Osteocyte (in vitro differentiated cells): ENCODE measurements at regions not wholly inside any gene's neighbourhood (a gene's known extent, or its start where the extent isn't known, plus 50 kb on each side); places are given as distances from the start of the nearest gene placed in this dataset.

Experiments used
- DNase-seq: peaks from one replicate; pipeline ENCODE4 v3.0.0; 2021; ENCODE audit warnings: mixed read lengths; ENCODE audit not compliant: unreplicated experiment; ENCODE audit errors: extremely low spot score
- H3K27ac Mint-ChIP-seq: one replicate; pipeline ENCODE4 v1.8.0; 2021; ENCODE audit warnings: mild to moderate bottlenecking, mixed read lengths; ENCODE audit not compliant: unreplicated experiment
- H3K27me3 Mint-ChIP-seq: one replicate; pipeline ENCODE4 v1.8.0; 2021; ENCODE audit warnings: mixed read lengths; ENCODE audit not compliant: unreplicated experiment
- H3K36me3 Mint-ChIP-seq: one replicate; pipeline ENCODE4 v1.8.0; 2021; ENCODE audit warnings: mixed read lengths; ENCODE audit not compliant: unreplicated experiment
- H3K4me1 Mint-ChIP-seq: one replicate; pipeline ENCODE4 v1.8.0; 2021; ENCODE audit warnings: mixed read lengths; ENCODE audit not compliant: unreplicated experiment
- H3K4me3 Mint-ChIP-seq: one replicate; pipeline ENCODE4 v1.8.0; 2021; ENCODE audit warnings: mild to moderate bottlenecking, moderate library complexity, mixed read lengths; ENCODE audit not compliant: unreplicated experiment
- H3K9me3 Mint-ChIP-seq: one replicate; pipeline ENCODE4 v1.8.0; 2021; ENCODE audit warnings: mixed read lengths; ENCODE audit not compliant: unreplicated experiment
- CTCF ChIP-seq: fragments of 200-600 bp; sonication (generic); IDR thresholded peaks from 2 replicates; pipeline ENCODE4 v1.5.0; 2021; ENCODE audit warnings: antibody characterized with exemption, mild to moderate bottlenecking, moderate library complexity

- peak overlapping the region; percentile 87 for H3K27ac Mint-ChIP-seq
- no peaks in the 10 kb centered on the region for H3K36me3 Mint-ChIP-seq
- peak overlapping the region; percentile 58 for H3K4me3 Mint-ChIP-seq
- no peak for TF ChIP-seq CTCF
- no peaks in the 10 kb centered on the region for H3K27me3 Mint-ChIP-seq
- peaks cover 52% of the 10 kb centered on the region for H3K4me1 Mint-ChIP-seq
- no peak for DNase-seq
- no peaks in the 10 kb centered on the region for H3K9me3 Mint-ChIP-seq
Measured at GRCh38 chr5:142492781-142493281, 168.0 kb upstream of the SPRY4 start.

GRCh38 chr5:142491679-142492078 is 166.9 kb upstream of the SPRY4 start:
- TF ChIP-seq CTCF = no peak
- H3K27me3 Mint-ChIP-seq = no peaks in the 10 kb centered on the region
- DNase-seq = no peak
- H3K9me3 Mint-ChIP-seq = no peaks in the 10 kb centered on the region
- H3K4me1 Mint-ChIP-seq = peaks cover 48% of the 10 kb centered on the region
- no peak overlapping the region for H3K27ac Mint-ChIP-seq
- H3K36me3 Mint-ChIP-seq = no peaks in the 10 kb centered on the region
- no peak overlapping the region for H3K4me3 Mint-ChIP-seq

- Mint-ChIP-seq H3K27ac (peak overlapping the region; percentile 44), H3K4me3 (no peak overlapping the region), H3K4me1 (peaks cover 47% of the 10 kb centered on the region), H3K9me3 (no peaks in the 10 kb centered on the region), H3K27me3 (no peaks in the 10 kb centered on the region), H3K36me3 (no peaks in the 10 kb centered on the region)
- no peak for DNase-seq
- TF ChIP-seq CTCF = no peak
Measured at GRCh38 chr5:142491270-142491669, 166.4 kb upstream of the SPRY4 start.

- Mint-ChIP-seq H3K4me1 (peaks cover 20% of the 10 kb centered on the region), H3K27me3 (no peaks in the 10 kb centered on the region), H3K9me3 (peaks cover 8% of the 10 kb centered on the region), H3K36me3 (no peaks in the 10 kb centered on the region), H3K27ac (no peak overlapping the region), H3K4me3 (no peak overlapping the region)
- no peak for TF ChIP-seq CTCF
- DNase-seq = no peak
Measured at GRCh38 chr5:142486581-142486980, 161.8 kb upstream of the SPRY4 start.

GRCh38 chr5:142486020-142486419 is 161.2 kb upstream of the SPRY4 start:
- Mint-ChIP-seq H3K27ac (no peak overlapping the region), H3K36me3 (no peaks in the 10 kb centered on the region), H3K27me3 (no peaks in the 10 kb centered on the region), H3K9me3 (peaks cover 8% of the 10 kb centered on the region), H3K4me3 (no peak overlapping the region), H3K4me1 (peaks cover 18% of the 10 kb centered on the region)
- no peak for DNase-seq
- no peak for TF ChIP-seq CTCF
